Erythroblast (primary cell): ENCODE measurements at regions not wholly inside any gene's neighbourhood (a gene's known extent, or its start where the extent isn't known, plus 50 kb on each side); places are given as distances from the start of the nearest gene placed in this dataset.
A peak's percentile ranks its signal among the peaks of the same experiment; 100 is the strongest.
"Not testable (repeated sequence)": the region's sequence is repeated elsewhere in the genome, so short reads cannot be mapped to it uniquely, and the experiment has no call there.

Experiments used
- DNase-seq, 2 experiments: peaks; one replicate each; lab custom pipeline; 2025; lab: John Stamatoyannopoulos, UW
- GATA1 ChIP-seq: IDR thresholded peaks from 2 replicates; pipeline ENCODE4 v1.6.1; 2011; ENCODE audit warnings: low read depth, mild to moderate bottlenecking, control low read depth, low read length, moderate library complexity
- POLR2A ChIP-seq: IDR thresholded peaks from 2 replicates; pipeline ENCODE4 v1.6.1; 2011; ENCODE audit warnings: mild to moderate bottlenecking, low read length

DNA sequence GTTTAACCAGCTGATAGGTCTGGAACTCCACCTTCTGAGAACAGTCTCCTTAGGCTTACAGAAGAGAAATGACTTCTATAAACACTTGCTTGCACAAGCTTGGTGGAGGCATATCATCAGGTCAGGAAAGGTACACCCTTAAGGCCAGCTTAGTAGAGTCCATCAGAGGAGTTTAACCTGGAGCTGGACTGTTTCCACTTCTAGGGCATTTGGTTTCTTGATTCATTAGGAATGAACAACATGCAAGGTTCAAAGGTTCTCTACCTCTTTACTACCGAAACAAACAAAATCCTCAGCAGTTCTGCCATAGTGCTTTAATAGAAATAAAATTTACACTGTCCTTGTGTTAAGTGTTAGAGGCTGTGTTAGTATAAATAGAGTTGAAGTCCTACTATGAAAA, 171.4 kb upstream of the NPY2R start:
- TF ChIP-seq POLR2A (no peak), GATA1 (no peak)
- DNase-seq = no peak

DNA sequence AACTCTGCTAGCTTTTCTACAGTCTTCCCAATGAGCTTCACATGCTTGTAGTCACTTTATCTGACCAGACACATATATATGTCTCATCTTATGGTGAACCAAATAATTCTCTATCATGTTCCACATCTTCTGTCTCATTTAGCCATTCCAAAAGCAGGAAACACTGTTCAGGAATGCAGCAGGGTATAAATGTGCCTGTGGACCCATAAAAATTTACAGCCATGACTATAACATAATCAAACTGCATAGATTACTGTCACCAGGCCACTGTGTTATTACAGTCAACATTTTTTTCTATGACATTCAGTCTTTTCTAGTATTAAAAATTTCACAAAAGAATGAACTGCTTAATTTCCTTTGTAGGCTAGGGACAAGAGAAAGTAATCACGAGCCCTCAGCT, 170.0 kb upstream of the NPY2R start:
- no peak for TF ChIP-seq POLR2A
- no peak for TF ChIP-seq GATA1
- DNase-seq = no peak

DNA sequence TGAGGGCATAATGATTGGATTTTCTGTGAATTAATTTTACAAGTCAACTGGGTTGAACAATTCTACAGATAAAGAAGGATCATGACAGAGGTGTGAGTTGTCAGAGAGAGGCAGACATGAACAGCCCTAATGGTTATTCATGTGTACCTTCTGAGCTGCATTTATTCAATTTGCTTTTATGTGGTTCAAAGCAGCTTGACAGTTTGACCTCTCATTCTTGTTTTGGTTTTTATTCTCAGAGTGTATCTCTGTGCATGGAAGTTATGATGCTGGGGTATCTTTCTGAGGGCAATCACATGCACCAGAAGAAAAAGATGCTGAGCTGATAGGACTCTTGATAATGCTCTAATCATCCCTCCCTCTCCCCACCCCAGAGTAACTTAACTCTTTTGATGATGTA, 169.3 kb upstream of the NPY2R start:
- TF ChIP-seq GATA1 = no peak
- TF ChIP-seq POLR2A = no peak
- no peak for DNase-seq

DNA sequence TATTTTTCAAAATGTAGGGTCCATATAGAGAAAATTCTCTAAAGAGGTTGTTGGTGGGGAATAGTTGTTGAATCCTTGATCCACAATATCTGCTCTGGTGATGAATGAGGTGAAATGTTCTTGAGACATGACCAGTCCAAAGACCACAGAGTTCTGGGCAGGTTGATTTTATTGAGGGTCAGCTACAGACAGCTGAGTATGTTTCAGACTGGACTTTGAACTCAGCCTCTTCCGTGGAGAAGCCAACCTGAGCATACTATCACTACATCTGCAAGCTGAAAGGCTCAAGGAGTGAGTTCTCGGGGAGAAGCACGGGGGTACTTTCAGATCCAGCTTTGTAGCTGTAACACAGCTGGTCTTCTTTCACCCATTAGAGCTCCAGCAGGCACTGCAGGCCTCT, 168.4 kb upstream of the NPY2R start:
- DNase-seq = no peak
- TF ChIP-seq POLR2A (no peak), GATA1 (no peak)

DNA sequence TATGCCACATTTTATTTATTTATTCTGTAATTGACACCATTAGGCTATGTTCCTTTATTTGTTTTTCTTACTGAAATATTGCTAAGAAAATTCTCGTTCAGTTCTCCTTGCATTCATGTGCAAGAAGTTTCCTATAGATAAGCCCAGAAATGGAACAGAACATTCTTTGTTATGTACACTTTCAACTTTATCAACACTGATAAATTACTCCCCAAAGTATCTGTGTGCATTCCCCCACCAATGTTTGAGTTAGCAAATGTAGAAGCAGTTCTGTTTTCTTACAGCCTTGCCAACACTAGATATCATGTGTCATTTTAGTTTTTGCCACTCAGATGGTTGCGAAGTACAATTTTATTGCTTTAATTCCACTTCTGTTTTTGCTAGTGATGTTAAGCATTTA, 166.4 kb upstream of the NPY2R start:
- TF ChIP-seq POLR2A (no peak), GATA1 (no peak)
- no peak for DNase-seq

DNA sequence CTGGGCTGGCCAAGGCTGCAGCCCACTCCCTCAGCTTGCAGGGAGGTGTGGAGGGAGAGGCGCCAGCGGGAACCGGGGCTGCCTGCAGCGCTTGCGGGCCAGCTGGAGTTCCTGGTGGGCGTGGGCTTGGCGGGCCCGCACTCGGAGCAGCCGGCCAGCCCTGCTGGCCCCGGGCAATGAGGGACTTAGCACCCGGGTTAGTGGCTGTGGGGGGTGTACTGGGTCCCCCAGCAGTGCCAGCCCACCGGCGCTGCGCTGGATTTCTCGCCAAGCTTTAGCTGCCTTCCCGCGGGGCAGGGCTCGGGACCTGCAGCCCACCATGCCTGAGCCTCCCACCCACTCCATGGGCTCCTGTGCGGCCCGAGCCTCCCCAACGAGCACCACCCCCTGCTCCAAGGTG, 164.2 kb upstream of the NPY2R start:
- DNase-seq = not testable (repeated sequence)

DNA sequence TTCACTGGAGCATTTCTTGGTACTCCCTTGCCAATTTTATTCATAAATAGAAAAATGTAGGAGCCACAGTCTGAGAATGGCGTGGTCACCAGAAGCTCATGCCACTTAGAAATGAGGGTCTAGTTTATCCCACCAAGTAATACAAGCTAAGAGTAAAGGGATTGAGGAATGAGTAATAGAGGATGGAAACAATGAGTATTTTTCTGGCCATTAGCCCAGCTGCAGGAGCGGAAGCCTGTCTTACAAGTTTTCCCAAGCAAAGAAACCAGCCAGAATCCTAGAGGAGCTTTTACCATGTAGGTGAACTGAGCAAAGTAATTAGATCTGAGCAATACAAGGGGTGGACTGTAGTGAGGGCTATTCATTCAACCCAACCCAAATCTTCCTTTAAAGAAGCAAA, 160.7 kb upstream of the NPY2R start:
- no peak for TF ChIP-seq POLR2A
- TF ChIP-seq GATA1 = no peak
- DNase-seq = no peak

DNA sequence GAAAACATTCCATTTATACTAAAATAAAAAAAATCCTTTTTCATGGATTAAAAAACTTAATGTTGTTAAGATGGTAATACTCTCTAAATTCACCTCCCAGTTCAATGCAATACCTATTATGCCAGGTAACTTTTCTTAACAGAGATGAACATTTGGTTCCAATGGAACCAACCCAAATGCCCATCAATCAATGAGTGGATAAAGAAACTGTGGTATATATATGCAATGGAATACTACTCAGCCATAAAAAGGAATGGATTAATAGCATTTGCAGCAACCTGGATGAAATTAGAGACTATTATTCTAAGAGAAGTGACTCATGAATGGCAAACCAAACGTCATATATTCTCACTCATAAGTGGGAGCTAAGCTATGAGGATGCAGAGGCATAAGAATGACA, 154.4 kb upstream of the NPY2R start:
- DNase-seq = not testable (repeated sequence)

DNA sequence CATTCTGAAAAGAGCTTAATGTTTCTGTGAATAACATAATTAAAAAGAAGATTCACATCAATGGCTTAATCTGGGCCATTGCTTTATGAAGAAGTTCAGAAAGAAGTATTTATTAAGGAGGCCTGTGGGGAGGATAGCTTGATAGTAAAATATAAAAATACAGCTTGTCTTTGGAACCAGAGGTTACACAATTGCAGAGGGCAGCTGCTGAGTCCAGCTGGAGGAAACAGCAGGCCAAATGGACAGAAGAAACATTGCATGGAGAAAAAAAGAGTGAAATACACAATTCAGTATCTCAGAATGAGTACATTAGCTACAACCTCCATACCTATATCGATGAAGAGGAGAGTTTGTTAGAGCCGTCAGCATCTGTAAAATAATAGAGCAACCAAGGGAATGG, 148.0 kb upstream of the NPY2R start:
- TF ChIP-seq GATA1 (no peak), POLR2A (no peak)
- DNase-seq = no peak

DNA sequence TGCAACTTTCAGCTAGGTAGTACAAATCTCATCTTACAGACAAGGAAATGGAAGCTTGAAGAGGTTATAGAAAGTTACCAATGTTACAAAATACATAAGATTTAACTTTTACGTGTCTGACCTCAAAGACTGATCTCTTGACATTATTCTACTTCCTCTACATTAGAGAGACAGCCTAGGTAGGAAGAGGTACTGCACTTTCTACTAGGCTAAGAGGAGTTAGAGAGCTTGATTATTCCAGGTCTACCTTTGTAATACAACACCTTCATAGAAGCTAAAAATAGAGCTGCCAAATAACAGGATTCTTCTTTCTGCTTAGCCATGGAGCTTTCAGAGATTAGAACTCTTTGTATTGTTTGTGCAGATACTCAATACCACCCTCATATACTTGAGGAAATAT, 147.6 kb upstream of the NPY2R start:
- no peak for DNase-seq
- TF ChIP-seq POLR2A (no peak), GATA1 (no peak)

DNA sequence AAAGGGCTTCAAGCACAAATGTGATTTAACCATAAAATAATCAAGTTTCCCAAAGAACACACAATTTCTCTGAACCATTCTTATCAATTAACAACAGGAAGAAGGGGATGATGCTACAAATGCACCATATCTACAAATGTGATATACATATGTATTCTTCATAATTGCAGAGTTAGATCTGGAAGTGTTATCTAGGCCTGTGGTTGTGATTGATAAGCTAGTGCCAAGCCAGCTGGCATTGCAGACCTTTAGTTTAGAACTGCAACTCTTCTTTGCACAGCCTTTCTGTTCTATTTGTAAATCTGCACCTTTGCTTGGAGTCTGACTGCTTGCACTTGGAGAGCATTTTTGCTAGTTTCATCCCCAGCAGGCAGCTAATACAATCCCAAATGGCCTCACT, 145.5 kb upstream of the NPY2R start:
- DNase-seq = peak; percentile 32 to 81
- TF ChIP-seq POLR2A (no peak), GATA1 (no peak)

DNA sequence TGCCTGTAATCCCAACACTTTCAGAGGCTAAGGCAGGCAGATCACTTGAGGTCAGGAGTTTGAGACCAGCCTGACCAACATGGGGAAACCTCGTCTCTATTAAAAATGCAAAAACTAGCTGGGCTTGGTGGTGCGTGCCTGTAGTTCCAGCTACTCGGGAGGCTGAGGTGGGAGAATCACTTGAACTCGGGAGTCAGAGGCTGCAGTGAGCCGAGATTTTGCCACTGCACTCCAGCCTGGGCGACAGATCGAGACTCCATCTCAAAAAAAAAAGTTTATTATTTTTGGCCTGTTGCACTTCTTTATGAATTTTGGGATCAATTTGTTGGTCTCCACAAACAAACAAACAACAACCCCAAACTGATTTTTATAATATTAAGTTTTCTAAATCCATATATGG, 143.5 kb upstream of the NPY2R start:
- DNase-seq = not testable (repeated sequence)

DNA sequence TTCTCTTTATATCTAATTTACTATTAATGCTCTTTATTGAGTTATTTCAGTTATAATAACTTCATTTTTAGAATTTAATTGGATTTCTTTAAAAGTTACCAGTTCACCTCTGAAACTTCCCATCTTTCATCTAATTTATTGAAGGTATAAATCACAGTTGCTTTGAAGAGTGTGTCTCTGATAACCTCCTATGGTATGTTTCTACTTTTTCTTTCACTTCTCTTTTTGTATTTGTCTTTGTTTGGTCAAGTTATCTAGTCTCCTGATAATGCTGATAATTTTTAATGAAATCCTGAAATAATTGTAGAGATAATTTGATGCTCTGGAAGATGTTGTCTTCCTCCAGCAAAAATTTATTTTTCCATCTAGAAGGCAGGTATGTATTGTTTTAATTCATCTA, 141.6 kb upstream of the NPY2R start:
- DNase-seq = no peak
- TF ChIP-seq GATA1 = no peak

DNA sequence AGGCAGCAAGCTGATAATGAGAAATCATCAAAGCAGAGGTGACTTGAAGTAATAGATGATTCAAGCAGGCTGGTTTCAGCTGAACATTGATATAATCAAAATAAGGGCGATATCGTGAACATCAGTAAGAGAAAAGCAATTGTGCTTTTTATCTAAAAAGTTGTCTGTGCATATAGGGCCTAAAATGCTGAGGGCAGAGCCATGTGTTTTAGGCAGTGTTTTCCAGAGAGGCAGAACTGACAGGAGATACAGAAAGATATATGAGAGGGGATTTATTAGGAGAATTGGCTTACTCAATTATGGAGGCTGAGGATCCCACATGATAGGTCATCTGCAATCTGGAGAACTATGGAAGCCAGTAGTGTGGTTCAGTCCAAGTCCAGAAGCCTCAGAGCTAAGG, 136.5 kb upstream of the NPY2R start:
- no peak for TF ChIP-seq POLR2A
- no peak for TF ChIP-seq GATA1
- no peak for DNase-seq

DNA sequence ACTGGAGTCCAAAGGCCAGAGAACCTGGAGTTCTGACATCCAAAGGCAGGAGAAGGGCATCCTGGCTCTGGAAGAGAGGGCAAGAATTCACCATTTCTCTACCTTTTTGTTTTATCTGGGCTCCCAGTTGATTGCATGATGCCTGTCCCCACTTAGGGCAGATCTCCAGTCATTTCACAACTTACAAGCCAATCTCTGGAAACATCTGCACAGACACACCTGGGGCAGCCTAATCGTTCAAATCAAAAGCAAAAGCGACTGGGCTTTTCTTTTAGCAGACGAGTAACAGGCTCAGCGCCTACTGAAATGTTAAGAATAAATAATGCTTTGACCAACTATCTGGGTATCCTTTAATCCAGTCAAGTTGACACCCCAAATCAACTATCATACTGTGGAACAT, 136.0 kb upstream of the NPY2R start:
- no peak for DNase-seq
- TF ChIP-seq GATA1 (no peak), POLR2A (no peak)

DNA sequence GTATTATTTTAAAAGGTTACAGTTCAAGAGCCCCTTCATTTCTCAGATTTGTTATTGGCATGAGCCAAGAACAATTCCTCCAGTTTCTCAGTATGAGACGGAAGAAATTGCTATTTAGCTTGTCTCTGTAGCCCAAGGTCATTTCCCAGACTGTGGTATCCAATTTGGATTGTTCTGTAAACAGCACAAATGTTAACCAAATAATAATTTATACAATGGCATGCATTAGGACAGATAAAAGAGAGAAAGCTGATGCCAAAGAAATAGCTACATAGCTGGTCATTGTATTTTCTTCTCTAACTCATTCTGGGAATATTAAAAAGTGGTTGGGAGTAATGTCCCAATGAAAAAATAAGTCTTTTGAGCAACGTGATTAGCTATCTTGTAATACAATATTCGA, 134.6 kb upstream of the NPY2R start:
- DNase-seq = no peak
- TF ChIP-seq POLR2A (no peak), GATA1 (no peak)

DNA sequence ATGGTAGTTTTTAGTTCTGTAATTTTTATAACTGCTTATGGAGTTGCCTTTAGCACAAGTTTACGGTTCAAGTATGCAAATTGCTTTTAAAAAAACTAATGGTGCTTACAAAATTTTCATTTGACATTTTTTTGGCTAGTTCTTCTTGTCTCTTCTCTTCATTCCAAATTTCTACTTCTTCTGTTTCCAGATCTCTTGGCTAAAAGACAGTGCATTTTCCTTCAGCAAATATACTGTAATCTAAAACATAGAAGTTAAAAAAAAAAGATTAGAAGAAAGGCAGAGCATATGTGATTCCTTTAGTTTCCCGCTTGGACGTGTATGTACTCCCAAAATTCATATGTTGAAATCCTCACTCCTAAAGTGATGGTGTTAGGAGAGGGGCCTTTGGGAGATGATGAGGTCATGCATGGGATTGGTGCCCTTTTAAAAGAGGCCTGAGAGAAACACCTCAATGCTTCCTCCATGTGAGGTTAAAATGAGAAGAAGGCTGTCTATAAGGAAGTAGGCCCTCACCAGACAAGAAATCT, 132.1 kb upstream of the NPY2R start:
- DNase-seq = no peak
- TF ChIP-seq POLR2A (no peak), GATA1 (no peak)
